Spleen (tissue), 11 donors: ENCODE measurements at regions not wholly inside any gene's neighbourhood (a gene's known extent, or its start where the extent isn't known, plus 50 kb on each side); places are given as distances from the start of the nearest gene placed in this dataset.

Experiments
- DNase-seq: peaks from one replicate; pipeline ENCODE4 v3.0.0-alpha.2; 2020
- H3K27ac ChIP-seq, 8 donors: fragments of 200-600 bp; sonication (generic) in 7 of 8; 1 replicate in 4 of 8; 2 replicates in 4 of 8; pipeline versions ENCODE4 v1.5.0 to v1.8.0; 2016 to 2021; ENCODE audit warnings: inconsistent platforms in 4 of 8, mild to moderate bottlenecking in 4 of 8, moderate library complexity in 1 of 8
- H3K27me3 ChIP-seq, 7 donors: fragments of 200-600 bp; sonication (generic) in 6 of 7; replicated peaks in 1 of 7; 1 replicate in 4 of 7; 2 replicates in 3 of 7; pipeline versions ENCODE4 v1.5.0 to v1.8.0; 2016 to 2021; ENCODE audit warnings: inconsistent platforms in 3 of 7, mild to moderate bottlenecking in 1 of 7
- H3K36me3 ChIP-seq, 6 donors: fragments of 200-600 bp; sonication (generic) in 5 of 6; 1 replicate in 4 of 6; 2 replicates in 2 of 6; pipeline versions ENCODE4 v1.5.0 to v1.8.0; 2016 to 2021; ENCODE audit warnings: inconsistent platforms in 2 of 6
- H3K4me1 ChIP-seq, 6 donors: fragments of 200-600 bp; sonication (generic) in 5 of 6; 1 replicate in 3 of 6; 2 replicates in 3 of 6; pipeline versions ENCODE4 v1.5.0 to v1.8.0; 2016 to 2021; ENCODE audit warnings: inconsistent platforms in 3 of 6
- H3K4me3 ChIP-seq, 8 donors: fragments of 200-600 bp; sonication (generic) in 7 of 8; 1 replicate in 4 of 8; 2 replicates in 4 of 8; pipeline versions ENCODE4 v1.5.0 to v1.8.0; 2016 to 2021; ENCODE audit warnings: inconsistent platforms in 4 of 8, mild to moderate bottlenecking in 4 of 8, moderate library complexity in 2 of 8
- H3K9me3 ChIP-seq, 8 donors: fragments of 200-600 bp; sonication (generic) in 7 of 8; 1 replicate in 4 of 8; 2 replicates in 4 of 8; pipeline versions ENCODE4 v1.5.0 to v1.8.0; 2016 to 2021; ENCODE audit warnings: inconsistent platforms in 4 of 8
- POLR2A ChIP-seq, 3 donors: fragments of 450-650 bp; IDR thresholded peaks; one replicate each; pipeline ENCODE4 v1.5.1; 2017; ENCODE audit warnings: antibody characterized with exemption in 3 of 3, mild to moderate bottlenecking in 1 of 3
- POLR2AphosphoS5 ChIP-seq, 3 donors: sonication (generic); formaldehyde crosslinking; IDR thresholded peaks; one replicate each; pipeline ENCODE4 v1.5.1; 2017; ENCODE audit warnings: antibody characterized with exemption in 3 of 3
- WGBS, 5 donors: extraction: QIAGEN DNeasy Blood & Tissue Kit in 3 of 5; methylation state at CpG; one replicate each; pipeline versions ENCODE4 v1.1.5 to v1.1.7; 2013 to 2018; 5-methylcytosine and 5-hydroxymethylcytosine counted together
- intact Hi-C: fragments of 100-400 bp; cut with DNase I; formaldehyde crosslinking; loops from one replicate; pipeline ENCODE4 v1.15.0; 2023; ENCODE audit warnings: low total_unique reads
- TF ChIP-seq, protein P1 (sequence below), 11 experiments: fragments of 200-600 bp in 7 of 11; fragments of 450-650 bp in 4 of 11; sonication (generic) in 4 of 11; IDR thresholded peaks in 8 of 11; conservative IDR thresholded peaks in 3 of 11; 1 replicate in 7 of 11; 2 replicates in 4 of 11; pipeline versions ENCODE4 v1.4.0 to v1.8.0; 2016 to 2021; ENCODE audit warnings: antibody characterized with exemption in 11 of 11, inconsistent platforms in 4 of 11, mild to moderate bottlenecking in 1 of 11
- donor health status: healthy with polysubstance abuse.
- donor health status: DM: no; HTN: no; CAD: no; lungs with moderate emphysema.
- donor health status: DM: no; HTN: no; CAD: no.
- donor health status: Bipolar disorder and iron deficiency.
- donor health status: healthy.
- donor health status: DM: no; HTN: no; CAD: no.
- donor health status: DM: yes; HTN: yes; CAD: no.

GRCh38 chr18:51813740-51814139, 526.3 kb upstream of the DCC start:
- Histone ChIP-seq H3K9me3 (no peaks in the 10 kb centered on the region), H3K36me3 (no peaks in the 10 kb centered on the region), H3K4me1 (no peaks in the 10 kb centered on the region), H3K27ac (no peak overlapping the region), H3K27me3 (no peaks in the 10 kb centered on the region), H3K4me3 (no peak overlapping the region)
- TF ChIP-seq POLR2A (IDR thresholded peaks at IDR 0.05) (no peak), POLR2AphosphoS5 (IDR thresholded peaks at IDR 0.05) (no peak)
- TF ChIP-seq, protein P1, sequence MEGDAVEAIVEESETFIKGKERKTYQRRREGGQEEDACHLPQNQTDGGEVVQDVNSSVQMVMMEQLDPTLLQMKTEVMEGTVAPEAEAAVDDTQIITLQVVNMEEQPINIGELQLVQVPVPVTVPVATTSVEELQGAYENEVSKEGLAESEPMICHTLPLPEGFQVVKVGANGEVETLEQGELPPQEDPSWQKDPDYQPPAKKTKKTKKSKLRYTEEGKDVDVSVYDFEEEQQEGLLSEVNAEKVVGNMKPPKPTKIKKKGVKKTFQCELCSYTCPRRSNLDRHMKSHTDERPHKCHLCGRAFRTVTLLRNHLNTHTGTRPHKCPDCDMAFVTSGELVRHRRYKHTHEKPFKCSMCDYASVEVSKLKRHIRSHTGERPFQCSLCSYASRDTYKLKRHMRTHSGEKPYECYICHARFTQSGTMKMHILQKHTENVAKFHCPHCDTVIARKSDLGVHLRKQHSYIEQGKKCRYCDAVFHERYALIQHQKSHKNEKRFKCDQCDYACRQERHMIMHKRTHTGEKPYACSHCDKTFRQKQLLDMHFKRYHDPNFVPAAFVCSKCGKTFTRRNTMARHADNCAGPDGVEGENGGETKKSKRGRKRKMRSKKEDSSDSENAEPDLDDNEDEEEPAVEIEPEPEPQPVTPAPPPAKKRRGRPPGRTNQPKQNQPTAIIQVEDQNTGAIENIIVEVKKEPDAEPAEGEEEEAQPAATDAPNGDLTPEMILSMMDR (IDR thresholded peaks at IDR 0.05 in 8 of 11, conservative IDR thresholded peaks at IDR 0.05 in 3 of 11) = no peak
- no peak for DNase-seq
- 83 to 94% (median 90%) methylated on average over 2 of the region's 2 CpGs for whole genome bisulfite sequencing, 5 donors
- intact Hi-C loops = no loop called here

DNA sequence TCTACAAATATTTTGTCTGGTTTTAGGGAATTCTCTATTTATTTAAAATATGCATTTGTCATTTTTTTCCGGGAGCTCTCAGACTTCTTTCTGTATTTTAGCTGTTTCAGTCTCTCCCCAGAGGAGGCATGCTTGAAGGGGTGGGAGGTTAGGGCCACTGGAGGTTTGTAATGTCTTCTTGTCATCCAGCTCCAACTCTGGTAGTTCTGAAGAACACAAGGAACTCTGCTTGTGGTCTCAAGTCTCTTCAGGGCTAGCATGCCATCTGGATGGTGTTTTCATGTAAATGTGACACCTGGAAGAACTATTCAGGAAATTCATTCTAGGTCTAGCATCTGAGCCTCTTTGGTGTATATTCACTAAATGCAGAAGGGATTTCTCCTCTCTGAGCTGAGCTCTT, 518.4 kb upstream of the DCC start:
- Histone ChIP-seq H3K9me3 (no peaks in the 10 kb centered on the region), H3K27ac (no peak overlapping the region), H3K4me1 (no peaks in the 10 kb centered on the region), H3K4me3 (no peak overlapping the region), H3K36me3 (no peaks in the 10 kb centered on the region), H3K27me3 (no peaks in the 10 kb centered on the region)
- TF ChIP-seq POLR2AphosphoS5 (IDR thresholded peaks at IDR 0.05) = no peak
- TF ChIP-seq, protein P1 (IDR thresholded peaks at IDR 0.05 in 8 of 11, conservative IDR thresholded peaks at IDR 0.05 in 3 of 11) = no peak
- no peak for TF ChIP-seq POLR2A (IDR thresholded peaks at IDR 0.05)
- 77 to 92% (median 83%) methylated on average over 1 of the region's 1 CpG for WGBS, 5 donors
- DNase-seq = no peak
- intact Hi-C loops = no loop called here

DNA sequence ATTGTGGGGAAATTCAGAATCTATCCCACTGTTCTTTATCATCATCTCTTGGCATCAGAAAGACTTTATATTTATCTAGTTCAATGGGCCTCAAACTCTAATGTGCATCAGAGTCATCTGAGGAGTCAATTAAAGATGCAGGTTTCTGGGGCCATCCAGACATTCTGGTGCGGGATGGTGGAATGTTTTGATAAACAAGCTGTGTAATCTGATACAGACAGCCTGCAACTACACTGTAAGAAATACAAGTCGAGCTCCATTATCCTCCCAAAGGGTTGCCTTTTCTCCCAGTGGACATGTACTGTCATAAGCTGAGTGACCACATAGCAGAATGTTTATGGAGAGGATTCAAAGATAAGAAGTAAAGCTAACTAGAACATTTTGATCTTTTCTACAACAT, 515.3 kb upstream of the DCC start:
- intact Hi-C loops = no loop called here
- 37 to 57% (median 46%) methylated on average over 2 of the region's 2 CpGs for WGBS, 5 donors
- TF ChIP-seq POLR2AphosphoS5 (IDR thresholded peaks at IDR 0.05) (no peak), POLR2A (IDR thresholded peaks at IDR 0.05) (no peak)
- TF ChIP-seq, protein P1 (IDR thresholded peaks at IDR 0.05 in 8 of 11, conservative IDR thresholded peaks at IDR 0.05 in 3 of 11) = no peak
- no peak overlapping the region for H3K4me3 ChIP-seq
- H3K27me3 ChIP-seq = no peaks in the 10 kb centered on the region
- H3K4me1 ChIP-seq = no peaks in the 10 kb centered on the region
- DNase-seq = no peak
- H3K27ac ChIP-seq = no peak overlapping the region
- H3K9me3 ChIP-seq = peaks cover 0 to 15% (median 10%) of the 10 kb centered on the region in 8 donors
- H3K36me3 ChIP-seq = no peaks in the 10 kb centered on the region

- no peaks in the 10 kb centered on the region for H3K4me1 ChIP-seq
- H3K27ac ChIP-seq = no peak overlapping the region
- no peak overlapping the region for H3K4me3 ChIP-seq
- intact Hi-C loops = no loop called here
- H3K36me3 ChIP-seq = no peaks in the 10 kb centered on the region
- no peaks in the 10 kb centered on the region for H3K27me3 ChIP-seq
- peaks cover 0 to 10% (median 0%) of the 10 kb centered on the region in 8 donors for H3K9me3 ChIP-seq
- DNase-seq = no peak
- WGBS, 5 donors = 48 to 61% (median 51%) methylated on average over 6 of the region's 6 CpGs
- TF ChIP-seq POLR2AphosphoS5 (IDR thresholded peaks at IDR 0.05) (no peak), POLR2A (IDR thresholded peaks at IDR 0.05) (no peak)
- TF ChIP-seq, protein P1 (IDR thresholded peaks at IDR 0.05 in 8 of 11, conservative IDR thresholded peaks at IDR 0.05 in 3 of 11) = no peak
Measured at GRCh38 chr18:51833850-51834249, 506.1 kb upstream of the DCC start.
